ENCODE measurements at regions not wholly inside any gene's neighbourhood (a gene's known extent, or its start where the extent isn't known, plus 50 kb on each side); places are given as distances from the start of the nearest gene placed in this dataset.

DNA sequence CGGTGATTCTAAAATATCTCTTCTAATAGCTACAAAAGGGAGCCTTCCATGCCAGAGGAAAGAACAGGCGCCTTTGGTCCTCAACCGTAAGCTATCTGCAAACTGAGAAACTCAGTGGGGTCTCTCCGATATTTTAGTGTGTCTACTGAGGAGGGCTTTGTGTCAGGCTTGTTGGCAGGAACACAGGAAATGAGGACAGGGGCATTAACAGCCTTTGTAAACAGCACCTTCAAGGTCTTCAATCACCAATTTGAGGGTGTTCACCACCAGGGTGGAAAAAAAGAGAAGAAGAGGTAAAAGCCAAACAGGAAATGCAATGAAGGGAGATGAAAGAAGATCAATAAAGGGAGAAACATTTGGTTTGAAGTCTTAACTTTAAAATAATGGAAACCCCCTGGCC, 580.1 kb upstream of the SALL1 start:
- no peak for DNase-seq (ENCODE audit: low spot score)

DNA sequence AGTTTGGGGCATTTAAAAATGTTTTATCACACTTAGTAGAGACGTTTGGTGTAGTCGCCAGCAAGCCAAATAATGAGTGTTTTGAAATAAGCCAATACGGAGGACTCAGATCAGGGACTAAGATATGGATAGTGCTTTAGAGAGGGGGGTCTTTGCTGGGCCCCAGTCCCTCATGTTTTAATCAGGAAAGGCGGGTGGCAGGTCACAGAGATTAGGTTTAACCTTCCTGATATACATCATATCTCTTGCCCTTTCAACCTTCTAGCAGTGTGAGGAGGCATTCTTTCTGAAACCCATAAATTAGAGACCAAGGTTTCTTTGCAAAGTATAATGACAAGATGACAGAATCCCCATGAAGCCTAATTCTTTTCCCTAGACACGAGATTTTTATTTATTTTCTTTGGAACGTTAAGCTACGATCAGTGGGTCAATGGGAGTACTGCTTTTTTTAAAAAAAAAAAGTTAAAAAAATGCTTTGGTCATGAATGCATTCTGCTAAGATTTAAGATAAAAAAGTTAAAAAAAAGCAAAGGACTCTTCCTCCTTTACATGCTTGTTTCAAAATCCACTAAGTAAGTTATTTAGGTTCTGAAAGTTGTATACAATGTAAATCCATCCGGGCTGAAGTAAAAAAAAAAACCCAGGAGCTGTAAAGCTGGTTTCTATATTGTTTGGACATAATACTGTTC, 572.1 kb upstream of the SALL1 start:
- no peak for DNase-seq (ENCODE audit: low spot score)

DNA sequence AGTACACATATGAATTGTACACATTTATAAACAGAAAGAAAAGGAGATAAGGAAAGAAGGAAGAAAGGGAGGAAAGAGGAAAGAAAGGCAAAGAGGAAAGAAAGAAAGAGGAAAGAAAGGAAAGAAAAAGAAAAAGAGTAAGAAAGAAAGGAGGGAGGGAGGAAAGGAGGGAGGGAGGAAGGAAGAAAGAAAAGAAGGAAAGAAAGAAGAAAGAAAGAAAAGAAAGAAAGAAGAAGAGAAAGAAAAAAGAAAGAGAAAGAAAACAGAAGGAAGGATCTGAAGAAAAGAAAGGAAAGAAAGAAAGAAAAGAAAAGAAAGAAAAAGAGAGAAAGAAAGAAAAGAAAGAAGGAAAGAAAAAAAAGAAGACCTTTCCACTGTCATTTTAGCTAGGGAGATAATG, 571.4 kb upstream of the SALL1 start:
- no peak for DNase-seq (ENCODE audit: low spot score)

DNA sequence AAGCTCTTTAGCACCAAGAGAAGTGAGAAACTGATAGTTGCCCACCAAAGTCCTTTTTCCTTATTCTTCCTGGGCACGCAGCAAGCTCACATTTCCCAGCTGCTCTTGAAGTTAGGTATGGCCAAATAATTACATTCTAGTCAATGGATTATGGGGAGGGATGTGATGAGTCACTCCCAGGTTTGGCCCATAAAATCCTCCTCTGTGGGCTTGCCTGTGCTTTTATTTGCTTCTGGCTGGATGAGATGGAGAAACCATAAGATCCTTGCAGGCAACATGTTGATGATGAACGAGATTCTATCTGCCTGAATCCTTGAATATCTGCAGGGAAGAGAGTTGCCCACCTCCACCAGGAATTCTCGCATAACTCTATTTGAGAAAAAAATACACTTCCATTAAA, 568.3 kb upstream of the SALL1 start:
- no peak for DNase-seq (ENCODE audit: low spot score)

DNA sequence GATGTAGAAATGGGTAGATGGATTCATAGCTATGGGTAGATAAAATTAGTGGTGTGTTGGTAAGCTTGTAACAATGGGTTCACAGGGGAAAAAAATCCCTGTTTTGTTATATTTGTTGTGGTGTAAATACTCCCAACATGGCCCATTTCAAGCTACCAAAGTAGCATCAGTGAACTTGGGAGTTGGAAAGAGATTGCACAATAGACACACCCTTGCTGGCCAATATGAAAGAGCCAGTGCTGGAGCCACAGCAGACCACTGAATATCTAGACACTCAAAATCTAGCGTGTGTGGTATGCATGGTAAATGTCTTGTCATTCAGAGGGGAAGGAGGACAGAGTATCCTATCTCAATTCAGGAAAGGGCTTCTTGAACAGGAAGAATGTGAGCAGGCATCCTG, 565.1 kb upstream of the SALL1 start:
- DNase-seq (ENCODE audit: low spot score): no peak

DNA sequence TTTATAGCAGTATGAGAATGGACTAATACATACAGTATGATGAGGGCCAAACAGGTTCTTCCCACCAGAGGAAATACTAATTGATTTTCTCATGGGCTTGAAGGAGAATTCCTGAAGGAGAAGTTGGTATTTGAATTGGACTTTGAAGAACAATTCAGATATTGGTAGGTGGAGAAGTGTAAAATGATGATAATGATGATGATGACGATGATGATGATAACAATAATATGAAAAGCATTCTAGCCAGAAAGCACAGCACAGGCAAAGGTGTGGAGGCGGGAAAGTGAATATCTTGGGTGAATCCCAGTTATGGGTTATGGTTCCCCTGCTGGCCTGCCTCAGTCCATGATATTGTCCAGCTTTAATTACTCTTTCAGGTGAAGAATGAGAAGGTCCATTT, 562.4 kb upstream of the SALL1 start:
- no peak for DNase-seq (ENCODE audit: low spot score)

DNA sequence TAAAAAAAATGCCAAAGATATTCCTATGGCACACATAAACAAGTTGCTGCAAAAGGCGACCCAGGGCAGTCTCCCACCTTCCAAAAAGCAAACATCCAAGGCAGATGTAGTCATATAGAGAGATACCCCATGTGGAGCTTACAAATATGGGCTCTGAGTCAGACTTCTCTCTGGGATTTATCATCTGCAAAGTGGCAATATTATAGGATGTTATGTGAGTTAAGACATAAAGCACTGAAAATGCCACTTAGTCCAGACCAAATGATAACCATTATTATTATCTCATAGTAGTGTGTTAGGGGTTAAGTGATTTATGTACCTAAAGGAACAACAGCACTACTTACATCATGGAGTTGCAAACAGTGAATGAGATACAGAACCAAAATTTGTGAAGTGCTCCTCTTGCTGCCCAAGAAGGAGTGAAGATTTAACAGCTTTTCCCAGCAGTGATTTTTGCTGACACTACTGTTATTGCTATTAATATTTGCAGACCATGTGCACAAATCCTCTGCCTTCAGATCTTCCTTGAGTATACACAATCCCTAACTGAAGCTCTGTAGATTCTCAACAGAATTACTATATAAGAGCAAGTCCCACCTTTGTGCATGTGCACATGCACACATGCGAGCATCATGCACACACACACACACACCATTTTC, 560.0 kb upstream of the SALL1 start:
- no peak for DNase-seq (ENCODE audit: low spot score)

DNA sequence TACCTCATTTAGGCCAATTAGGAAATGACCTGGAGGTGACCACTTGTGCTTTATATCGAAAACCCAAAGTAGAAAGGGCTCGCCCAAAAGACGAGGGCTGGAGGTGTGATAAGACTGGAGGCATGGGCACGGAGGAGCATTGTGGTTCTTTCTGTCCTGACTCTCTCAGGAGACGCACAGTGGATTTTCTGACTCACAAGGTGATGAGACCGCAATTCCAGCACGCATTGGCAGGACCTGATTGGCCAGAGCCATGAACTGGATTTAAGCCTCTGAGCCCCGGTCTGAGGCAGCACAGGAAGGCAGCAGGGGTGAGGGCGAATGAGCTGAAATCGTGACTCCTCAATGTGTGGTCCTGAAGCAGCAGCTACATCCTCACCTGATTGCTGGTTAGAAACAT, 559.1 kb upstream of the SALL1 start:
- no peak for DNase-seq (ENCODE audit: low spot score)

DNA sequence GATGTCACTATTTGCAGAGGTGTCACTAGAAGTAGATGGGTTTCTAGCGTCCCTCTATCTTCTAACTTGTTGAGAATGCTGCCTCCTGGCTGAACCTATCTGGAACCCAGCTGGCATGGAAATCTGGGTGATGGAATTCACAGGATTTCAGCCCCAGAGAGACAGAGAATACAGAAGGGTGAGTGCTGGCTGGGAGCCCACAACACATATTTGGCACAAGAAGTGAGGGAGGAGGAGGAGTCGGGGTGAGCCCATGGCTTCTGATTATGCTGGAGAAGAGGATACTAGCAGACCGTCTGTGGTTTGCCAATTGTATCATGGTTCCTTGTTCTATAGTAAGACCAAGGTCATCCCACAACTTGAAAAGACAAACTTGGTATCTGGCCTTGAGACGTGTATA, 557.8 kb upstream of the SALL1 start:
- DNase-seq (ENCODE audit: low spot score): no peak

DNA sequence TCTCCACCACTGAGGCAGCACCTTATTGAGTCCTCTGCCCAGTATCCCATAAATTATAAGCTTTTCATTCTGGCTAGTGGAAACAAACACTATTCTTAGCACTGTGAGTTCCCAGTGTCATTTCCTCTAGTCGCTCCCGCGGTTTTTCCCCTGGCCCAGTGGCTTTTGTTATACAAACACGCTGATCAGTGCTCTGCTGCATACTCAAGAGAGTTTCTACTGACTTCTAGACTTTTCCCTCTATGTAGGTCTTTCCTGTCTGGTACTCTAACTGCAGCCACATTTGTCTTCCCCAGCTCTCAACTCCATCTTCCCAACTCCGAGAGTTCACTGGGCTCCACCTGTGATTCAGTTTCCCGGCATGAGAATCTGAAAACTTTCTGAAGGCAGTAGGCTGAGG, 556.6 kb upstream of the SALL1 start:
- no peak for DNase-seq (ENCODE audit: low spot score)

DNA sequence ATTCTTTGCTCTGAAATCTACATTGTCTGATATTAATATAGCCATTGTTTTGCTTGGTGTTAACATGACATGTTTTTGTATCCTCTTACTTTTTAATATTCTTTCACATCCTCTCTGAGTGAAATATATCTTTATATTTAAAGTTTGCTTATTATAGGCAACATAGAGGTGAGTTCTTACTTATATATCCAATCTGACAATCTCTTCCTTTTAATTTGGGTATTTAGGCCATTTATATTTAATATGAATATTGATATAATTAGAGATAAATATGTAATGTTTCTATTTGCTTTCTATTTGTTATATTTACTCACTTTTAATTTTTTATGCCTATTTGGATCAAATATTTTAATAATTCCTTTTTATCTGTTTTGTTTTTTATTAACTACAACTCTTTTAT, 554.1 kb upstream of the SALL1 start:
- no peak for DNase-seq (ENCODE audit: low spot score)

DNA sequence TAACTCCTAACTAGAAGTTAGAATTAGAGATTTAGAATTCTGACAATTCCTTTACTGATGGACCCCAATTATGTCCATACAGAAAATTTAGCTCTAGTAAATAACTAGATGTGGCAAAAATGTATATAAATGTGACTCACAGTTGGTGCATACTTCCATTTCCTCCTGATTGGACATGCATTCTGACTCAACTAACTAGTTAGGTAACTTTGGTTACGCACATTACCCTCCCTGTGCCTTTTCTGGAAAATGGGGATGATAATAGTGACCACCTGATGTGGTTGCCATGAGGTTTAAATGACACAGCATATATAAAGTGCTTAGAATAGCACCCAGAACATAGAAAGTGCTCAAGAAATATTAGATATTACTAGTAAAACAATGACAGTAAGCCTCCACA, 550.0 kb upstream of the SALL1 start:
- no peak for DNase-seq (ENCODE audit: low spot score)

DNA sequence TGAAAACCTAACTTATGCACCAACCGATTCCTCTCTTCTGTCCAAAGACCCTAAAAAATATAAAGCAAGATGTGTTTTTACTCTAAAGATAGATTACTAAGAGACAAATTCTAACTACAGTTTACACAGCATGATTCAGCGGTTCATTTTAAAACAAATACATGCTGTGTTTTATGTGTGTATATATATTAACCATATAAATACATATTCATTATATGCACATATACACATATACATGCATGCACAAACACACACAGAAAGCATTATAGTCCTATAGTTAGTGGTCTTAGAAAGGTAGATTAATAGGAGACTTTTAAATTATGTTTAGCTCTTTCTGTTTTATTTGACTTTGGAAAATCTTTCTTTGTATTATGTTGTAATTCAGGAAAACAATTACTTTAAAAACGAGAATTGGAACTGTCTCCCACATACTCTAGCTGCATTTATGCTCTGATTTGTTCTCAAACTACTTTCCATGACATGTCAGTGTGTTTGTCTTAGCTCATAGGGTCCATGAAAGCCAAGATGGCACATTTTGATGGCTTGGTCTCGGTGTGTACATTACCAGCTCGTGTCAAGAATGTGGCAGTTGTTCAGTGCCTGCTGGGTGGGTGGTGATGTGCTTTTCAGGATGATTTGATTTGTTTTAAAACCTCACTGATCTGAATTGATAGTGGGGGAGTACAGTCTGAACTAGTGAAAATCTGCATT, 548.8 kb upstream of the SALL1 start:
- DNase-seq (ENCODE audit: low spot score): no peak

DNA sequence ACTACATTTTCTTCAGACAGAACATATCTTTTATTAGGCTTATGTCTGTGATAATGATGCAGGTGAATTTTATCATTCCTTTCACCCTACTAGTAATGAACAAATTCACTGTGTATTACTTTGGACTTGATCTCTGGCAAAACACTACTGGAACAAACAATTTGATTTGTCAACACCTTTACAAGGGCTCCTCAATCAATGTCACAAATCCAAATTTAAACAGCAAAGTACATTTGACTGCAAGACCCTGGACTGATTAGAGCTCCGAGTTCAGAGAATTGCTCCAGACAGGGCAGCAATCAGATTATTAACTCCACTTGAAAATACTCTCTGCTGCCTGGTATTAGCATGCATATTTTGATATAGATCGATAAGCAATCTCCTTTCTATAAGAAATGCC, 547.6 kb upstream of the SALL1 start:
- DNase-seq (ENCODE audit: low spot score): no peak

DNA sequence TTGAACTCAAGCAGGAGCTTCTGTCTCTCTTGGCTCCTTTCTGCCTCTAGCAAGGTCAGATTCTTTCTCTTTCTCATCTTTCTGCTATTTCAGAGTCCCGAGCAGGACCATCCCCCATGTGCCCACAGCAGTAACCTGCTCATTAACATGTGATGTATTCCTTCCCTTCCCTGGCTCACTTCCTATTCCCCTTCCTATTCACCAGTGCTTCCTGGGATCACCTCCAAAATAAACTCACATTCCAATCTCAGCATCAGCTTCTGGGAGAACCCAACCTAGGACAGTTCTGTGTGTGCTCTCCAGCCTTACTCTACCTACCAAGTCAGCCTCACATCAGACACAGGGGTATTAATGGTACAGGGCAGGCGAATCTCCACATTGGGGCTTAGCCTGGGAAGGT, 546.4 kb upstream of the SALL1 start:
- DNase-seq (ENCODE audit: low spot score): no peak

DNA sequence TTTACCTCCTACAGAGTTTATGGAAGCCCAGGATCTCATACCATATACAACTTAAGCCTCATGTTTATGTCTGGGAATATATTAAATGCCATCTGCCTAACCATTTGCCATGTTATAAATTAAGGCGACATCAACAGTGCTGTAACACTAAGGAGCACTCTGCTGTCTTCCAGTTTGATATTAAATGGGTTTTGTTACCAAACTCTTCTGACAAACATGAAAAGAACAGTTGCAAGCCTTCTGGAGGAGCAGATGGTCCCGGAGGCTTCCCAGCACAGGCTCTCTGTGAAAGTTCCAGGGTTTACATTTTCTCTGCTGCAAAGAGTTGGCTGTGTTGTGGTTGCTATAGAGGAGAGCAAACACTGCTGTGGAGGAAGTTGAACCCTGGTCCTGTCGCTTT, 545.3 kb upstream of the SALL1 start:
- no peak for DNase-seq (ENCODE audit: low spot score)

DNA sequence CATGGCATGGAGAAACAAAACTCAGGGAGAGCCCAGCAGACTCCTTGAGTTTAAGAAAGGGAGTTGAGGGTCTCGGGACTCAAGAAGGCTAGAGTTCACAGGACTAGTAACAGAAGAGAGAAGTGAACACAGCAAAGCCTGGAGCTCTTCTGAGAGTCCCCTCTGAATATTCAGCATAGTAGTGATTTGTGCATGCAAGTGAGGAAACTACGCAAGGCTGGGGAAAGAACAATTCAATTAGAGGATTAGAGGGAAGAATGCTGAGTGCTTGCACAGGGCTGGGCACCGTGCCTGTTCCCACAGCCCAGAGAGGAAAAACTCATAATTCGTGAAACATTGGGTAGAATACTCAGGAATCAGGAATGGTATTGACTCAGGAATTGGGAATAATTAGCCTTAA, 540.0 kb upstream of the SALL1 start:
- DNase-seq (ENCODE audit: low spot score): no peak

DNA sequence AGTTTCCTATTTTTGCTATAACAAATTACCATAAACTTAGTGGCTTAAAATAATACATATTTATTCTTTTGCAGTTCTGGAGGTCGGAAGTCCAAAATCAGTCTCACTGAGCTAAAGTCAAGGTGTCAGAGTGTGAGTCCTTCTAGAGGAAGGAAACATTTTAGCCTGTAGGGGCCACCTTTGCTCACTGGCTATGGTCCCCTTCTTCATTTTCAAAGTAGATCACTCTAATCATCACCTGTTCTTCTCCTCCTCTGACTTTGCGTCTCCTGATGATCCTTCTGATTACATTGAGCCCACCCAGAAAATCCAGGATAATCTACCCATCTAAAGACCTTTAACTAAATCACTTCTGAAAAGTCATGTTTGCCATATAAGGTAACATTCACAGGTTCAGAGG, 534.4 kb upstream of the SALL1 start:
- no peak for DNase-seq (ENCODE audit: low spot score)

DNA sequence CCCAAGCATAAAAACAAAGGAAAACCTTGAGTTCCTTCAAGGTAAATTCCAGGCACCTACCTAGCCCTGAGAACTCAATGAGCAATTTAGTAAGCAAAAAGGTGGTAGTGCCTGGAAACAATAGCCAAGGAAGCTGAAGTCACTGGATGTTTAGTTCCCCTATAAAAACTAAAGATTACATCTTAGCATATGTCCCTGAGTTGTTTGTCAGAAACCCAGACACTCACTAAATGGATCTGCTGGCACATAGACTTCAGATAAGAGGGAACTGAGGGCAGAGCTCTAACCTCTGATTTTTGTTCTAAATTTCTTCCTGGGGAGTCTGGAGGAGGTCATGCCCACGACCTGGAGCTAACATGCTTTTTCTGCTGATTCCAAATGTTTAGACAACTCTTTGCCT, 532.8 kb upstream of the SALL1 start:
- no peak for DNase-seq (ENCODE audit: low spot score)

DNA sequence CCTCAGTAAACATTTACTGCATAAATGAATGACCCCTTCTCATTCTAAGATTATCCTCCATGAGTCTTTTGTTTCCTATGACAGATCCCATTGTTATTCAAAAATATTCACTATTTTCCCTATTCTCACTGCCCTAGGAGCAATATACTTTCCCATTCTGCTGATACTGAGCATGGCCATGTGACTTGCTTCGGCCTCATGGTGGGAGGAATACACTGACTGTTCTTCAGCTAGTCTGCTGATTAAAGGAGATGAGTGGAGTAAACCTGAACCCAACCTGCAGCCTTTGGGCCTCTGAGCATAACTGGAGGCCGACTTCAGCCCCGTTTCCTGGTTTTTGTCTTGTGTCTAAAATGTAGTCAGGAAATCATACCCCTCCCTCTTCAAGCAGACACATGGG, 531.8 kb upstream of the SALL1 start:
- no peak for DNase-seq (ENCODE audit: low spot score)

DNA sequence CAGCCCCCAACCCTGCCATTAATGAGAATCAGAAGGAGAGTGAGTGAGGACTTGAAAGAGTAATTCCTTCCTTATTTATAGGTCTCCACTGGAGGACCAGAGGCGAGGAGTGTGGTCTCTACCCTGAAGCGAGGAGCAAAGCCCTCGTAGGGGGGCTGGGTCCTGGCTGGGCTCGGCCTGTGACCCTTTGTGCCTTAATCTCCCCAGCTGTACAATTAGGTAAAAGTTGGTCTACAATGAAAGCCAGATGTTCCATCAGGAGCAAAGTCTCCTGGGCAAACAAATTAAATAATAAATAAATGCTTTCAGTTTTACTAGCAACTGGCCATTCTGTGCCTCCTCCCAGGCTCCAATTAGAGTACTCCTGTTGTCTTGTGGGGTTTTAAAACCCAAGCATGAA, 523.5 kb upstream of the SALL1 start:
- no peak for DNase-seq (ENCODE audit: low spot score)

DNA sequence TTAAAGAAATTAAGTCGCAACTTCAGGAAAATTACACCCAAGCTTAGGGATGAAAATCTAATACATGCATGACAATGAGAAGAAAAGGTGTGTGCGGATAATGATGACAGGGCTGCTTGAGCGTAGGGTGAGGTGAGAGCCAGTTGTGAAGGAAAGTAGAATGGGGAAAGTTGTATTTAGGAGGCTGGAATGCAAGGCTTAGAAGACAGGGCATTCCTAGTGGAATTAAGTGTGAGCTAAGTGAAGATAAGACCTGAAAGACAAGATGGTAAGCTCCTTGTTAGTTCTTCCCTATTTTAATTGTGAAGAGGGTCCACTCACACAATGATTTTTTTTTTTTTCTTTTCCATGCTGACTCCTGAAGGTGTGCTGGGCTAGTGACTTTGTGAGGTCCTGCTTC, 519.5 kb upstream of the SALL1 start:
- no peak for DNase-seq (ENCODE audit: low spot score)

DNA sequence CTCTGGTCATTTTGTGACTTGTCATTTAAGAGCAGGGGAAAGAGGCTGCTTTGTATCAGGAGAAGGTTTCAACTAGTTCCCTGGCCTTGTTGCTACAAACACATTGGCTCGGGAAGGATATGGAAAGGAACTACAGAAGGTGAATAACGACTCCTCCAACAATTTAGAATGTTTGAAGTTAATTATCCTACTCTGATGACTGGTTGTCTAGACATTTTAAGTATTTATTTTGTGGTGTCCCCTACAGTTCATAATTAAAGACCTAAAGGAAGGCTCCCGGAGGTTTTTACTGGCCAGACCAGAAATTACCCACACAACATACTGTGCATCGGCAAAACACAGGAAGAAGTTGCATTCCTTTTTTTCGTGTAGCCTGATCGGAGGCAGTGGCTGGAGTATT, 515.8 kb upstream of the SALL1 start:
- no peak for DNase-seq (ENCODE audit: low spot score)

DNA sequence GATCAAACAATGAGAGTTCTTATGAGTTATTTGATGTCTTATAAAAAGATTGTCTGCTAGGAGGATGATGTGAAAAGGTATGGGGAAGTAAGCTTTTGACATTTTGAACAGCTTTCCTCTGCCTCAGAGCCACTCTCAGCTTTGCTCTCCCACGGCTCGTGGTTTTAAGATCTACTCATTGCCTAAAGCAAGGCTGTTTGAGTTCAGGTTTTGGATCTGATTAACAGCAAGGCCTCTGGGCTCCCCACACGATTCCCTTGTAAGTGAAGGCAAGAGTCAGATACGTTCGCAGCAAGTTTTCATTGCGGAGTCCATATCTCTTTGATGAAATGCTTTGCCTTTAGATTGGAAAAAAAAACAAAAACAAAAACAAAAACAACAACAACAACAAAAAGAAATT, 515.0 kb upstream of the SALL1 start:
- no peak for DNase-seq (ENCODE audit: low spot score)
